Hepatocyte (in vitro differentiated cells): ENCODE measurements at regions not wholly inside any gene's neighbourhood (a gene's known extent, or its start where the extent isn't known, plus 50 kb on each side); places are given as distances from the start of the nearest gene placed in this dataset.

ENCODE experiments used
- CTCF ChIP-seq: fragments of 200-600 bp; sonication (generic); IDR thresholded peaks from 2 replicates; pipeline ENCODE4 v1.5.1; 2016; ENCODE audit warnings: antibody characterized with exemption, mild to moderate bottlenecking; ENCODE audit not compliant: poor library complexity
- EZH2 ChIP-seq: fragments of 200-600 bp; sonication (generic); IDR thresholded peaks from 2 replicates; pipeline ENCODE4 v1.6.1; 2016; ENCODE audit warnings: antibody characterized with exemption, mild to moderate bottlenecking, borderline replicate concordance

DNA sequence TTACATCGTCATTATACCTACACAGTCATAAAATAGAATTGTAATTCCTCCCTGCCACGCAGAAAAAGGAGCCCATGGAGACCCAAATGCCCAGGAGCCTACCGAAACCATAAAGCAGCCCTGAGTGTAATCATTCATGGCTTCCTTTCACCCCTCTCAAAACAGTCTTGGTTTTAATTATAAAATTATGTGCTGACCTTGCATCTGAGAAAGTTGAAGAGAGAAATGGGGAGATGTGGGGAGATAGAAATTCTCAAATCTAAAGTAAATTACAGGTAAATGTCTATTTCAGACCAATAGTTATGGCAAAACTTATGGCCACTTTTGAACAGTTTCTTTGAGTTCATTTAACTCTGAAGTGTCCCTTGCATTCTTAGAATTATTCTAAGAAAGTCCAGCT lies 1068.8 kb downstream of the BCL11A start:
- TF ChIP-seq CTCF (no peak), EZH2 (no peak)
